H1 (cell line): ENCODE measurements at regions not wholly inside any gene's neighbourhood (a gene's known extent, or its start where the extent isn't known, plus 50 kb on each side); places are given as distances from the start of the nearest gene placed in this dataset.

Experiments used
- CTCF ChIA-PET: fragments of 300-600 bp; sonication (Branson Sonifier 250); formaldehyde crosslinking; loops from one replicate; lab custom pipeline; 2021; ENCODE audit not compliant: partially characterized antibody; lab: Charles Lee
- POLR2A ChIA-PET: fragments of 300-600 bp; sonication (Branson Sonifier 250); formaldehyde crosslinking; loops from one replicate; lab custom pipeline; 2021; ENCODE audit warnings: inconsistent platforms; ENCODE audit not compliant: partially characterized antibody; lab: Charles Lee
- DNase-seq, 2 experiments: peaks; one replicate each; pipeline versions ENCODE4 v3.0.0 to v3.0.0-alpha.2; 2010 to 2022; ENCODE audit warnings: low spot score in 2 of 2, low read depth in 1 of 2, mixed read lengths in 1 of 2
- FAIRE-seq: peaks from 2 replicates; lab custom pipeline; 2011; peaks lifted over from hg19 to GRCh38; lab: Jason Lieb, UNC
- H2AFZ ChIP-seq: 2 replicates; pipeline ENCODE4 v1.8.1; 2012; ENCODE audit warnings: low read length, inconsistent platforms
- H2AK5ac ChIP-seq: 2 replicates; pipeline ENCODE4 v1.6.1; 2013; ENCODE audit warnings: low read depth, low read length
- H2BK120ac ChIP-seq: replicated peaks from 2 replicates; pipeline ENCODE3; 2013; ENCODE audit warnings: low read depth, low read length, inconsistent platforms
- H2BK12ac ChIP-seq: 2 replicates; pipeline ENCODE4 v1.6.1; 2013; ENCODE audit warnings: low read depth, low read length
- H2BK15ac ChIP-seq: 2 replicates; pipeline ENCODE4 v1.6.1; 2013; ENCODE audit warnings: low read length
- H2BK20ac ChIP-seq: 2 replicates; pipeline ENCODE4 v1.6.1; 2013; ENCODE audit warnings: low read length
- H2BK5ac ChIP-seq: 2 replicates; pipeline ENCODE4 v1.6.1; 2013; ENCODE audit warnings: low read depth, low read length
- H3K14ac ChIP-seq: 2 replicates; pipeline ENCODE4 v1.6.1; 2013; ENCODE audit warnings: inconsistent platforms; ENCODE audit not compliant: insufficient read length
- H3K18ac ChIP-seq: 2 replicates; pipeline ENCODE4 v1.6.1; 2013; ENCODE audit warnings: low read length; ENCODE audit errors: extremely low read depth
- H3K23ac ChIP-seq: 2 replicates; pipeline ENCODE4 v1.6.1; 2013; ENCODE audit warnings: inconsistent platforms; ENCODE audit not compliant: insufficient read length
- H3K23me2 ChIP-seq: 2 replicates; pipeline ENCODE4 v1.6.1; 2013; ENCODE audit warnings: low read depth, low read length
- H3K27ac ChIP-seq: 2 replicates; pipeline ENCODE4 v1.6.1; 2011; ENCODE audit warnings: low read depth, low read length, inconsistent platforms
- H3K27me3 ChIP-seq, 4 experiments: replicated peaks in 1 of 4; 1 replicate in 1 of 4; 2 replicates in 3 of 4; pipeline versions ENCODE4 v1.6.1 to v1.8.1; 2011 to 2013; ENCODE audit warnings: low read length in 3 of 4, mild to moderate bottlenecking in 3 of 4, inconsistent platforms in 2 of 4, mixed read lengths in 2 of 4, moderate library complexity in 1 of 4; ENCODE audit not compliant: control insufficient read depth in 3 of 4, insufficient read depth in 3 of 4; ENCODE audit errors: extremely low read depth in 1 of 4
- H3K36me3 ChIP-seq, 4 experiments: 2 replicates each; pipeline versions ENCODE4 v1.6.1 to v1.8.1; 2011 to 2013; ENCODE audit warnings: mild to moderate bottlenecking in 4 of 4, low read length in 3 of 4, moderate library complexity in 2 of 4, control low read depth in 1 of 4, inconsistent platforms in 1 of 4; ENCODE audit not compliant: insufficient read depth in 4 of 4, control insufficient read depth in 2 of 4
- H3K4ac ChIP-seq: replicated peaks from 2 replicates; pipeline ENCODE3; 2013; ENCODE audit warnings: low read length, low read depth, mixed read lengths, inconsistent platforms; ENCODE audit not compliant: insufficient read length
- H3K4me1 ChIP-seq, 4 experiments: replicated peaks in 1 of 4; 1 replicate in 1 of 4; 2 replicates in 3 of 4; pipeline versions ENCODE4 v1.6.1 to v1.8.1; 2011 to 2013; ENCODE audit warnings: low read length in 3 of 4, inconsistent platforms in 2 of 4, mixed read lengths in 1 of 4; ENCODE audit not compliant: insufficient read depth in 4 of 4, control insufficient read depth in 3 of 4
- H3K4me2 ChIP-seq, 2 experiments: 2 replicates each; pipeline versions ENCODE4 v1.6.1 to v1.8.1; 2011 to 2013; ENCODE audit warnings: low read depth in 2 of 2, low read length in 2 of 2, control low read depth in 1 of 2, inconsistent platforms in 1 of 2, mild to moderate bottlenecking in 1 of 2; ENCODE audit not compliant: insufficient read depth in 1 of 2
- H3K4me3 ChIP-seq, 4 experiments: fragments of 200-600, 300-600 bp in 1 of 4; sonication (generic), shearing (Covaris generic), sonication (Bioruptor Twin) in 1 of 4; 2 replicates each; pipeline versions ENCODE4 v1.5.1 to v1.8.1; 2011 to 2016; ENCODE audit warnings: low read length in 4 of 4, low read depth in 3 of 4, control low read depth in 2 of 4, inconsistent platforms in 2 of 4, mild to moderate bottlenecking in 2 of 4, mixed read lengths in 1 of 4, moderate library complexity in 1 of 4; ENCODE audit not compliant: insufficient read depth in 2 of 4; ENCODE audit errors: extremely low read depth in 1 of 4
- H3K56ac ChIP-seq: replicated peaks from 2 replicates; pipeline ENCODE3; 2013; ENCODE audit warnings: low read depth, mild to moderate bottlenecking, mixed read lengths, low read length, inconsistent platforms; ENCODE audit not compliant: insufficient read length
- H3K79me1 ChIP-seq: 2 replicates; pipeline ENCODE4 v1.6.1; 2013; ENCODE audit warnings: low read depth, low read length, control low read depth
- H3K79me2 ChIP-seq, 2 experiments: 2 replicates each; pipeline versions ENCODE4 v1.6.1 to v1.8.1; 2012 to 2013; ENCODE audit warnings: low read length in 2 of 2, mild to moderate bottlenecking in 2 of 2, inconsistent platforms in 1 of 2; ENCODE audit not compliant: insufficient read depth in 2 of 2, control insufficient read depth in 1 of 2
- H3K9ac ChIP-seq, 4 experiments: replicated peaks in 1 of 4; 1 replicate in 1 of 4; 2 replicates in 3 of 4; pipeline versions ENCODE4 v1.6.1 to v1.8.1; 2011 to 2013; ENCODE audit warnings: low read depth in 3 of 4, low read length in 3 of 4, control low read depth in 2 of 4, mild to moderate bottlenecking in 2 of 4, moderate library complexity in 2 of 4, inconsistent platforms in 1 of 4; ENCODE audit errors: extremely low read depth in 1 of 4
- H3K9me3 ChIP-seq, 2 experiments: 2 replicates each; pipeline versions ENCODE4 v1.6.1 to v1.8.1; 2012 to 2013; ENCODE audit warnings: mild to moderate bottlenecking in 2 of 2, moderate library complexity in 2 of 2, control low read depth in 1 of 2, inconsistent platforms in 1 of 2, low read depth in 1 of 2, low read length in 1 of 2, mixed read lengths in 1 of 2; ENCODE audit not compliant: insufficient read depth in 2 of 2
- H4K20me1 ChIP-seq, 2 experiments: replicated peaks in 1 of 2; 2 replicates each; pipeline versions ENCODE3 to v1.8.1; 2011 to 2013; ENCODE audit warnings: inconsistent platforms in 2 of 2, low read length in 2 of 2, mild to moderate bottlenecking in 1 of 2; ENCODE audit not compliant: insufficient read depth in 2 of 2, control insufficient read depth in 1 of 2
- H4K5ac ChIP-seq: 2 replicates; pipeline ENCODE4 v1.6.1; 2013; ENCODE audit warnings: low read length, low read depth, mixed read lengths, inconsistent platforms; ENCODE audit not compliant: insufficient read length
- H4K8ac ChIP-seq: 2 replicates; pipeline ENCODE4 v1.8.0; 2013; ENCODE audit warnings: mild to moderate bottlenecking, moderate library complexity, low read length, inconsistent platforms; ENCODE audit not compliant: insufficient read depth; ENCODE audit errors: extremely low read depth
- H4K91ac ChIP-seq: replicated peaks from 2 replicates; pipeline ENCODE3; 2013; ENCODE audit warnings: low read length, mixed read lengths, inconsistent platforms; ENCODE audit not compliant: insufficient read length
- CBX5 ChIP-seq: fragments of 300-800, 300-1000 bp; sonication (generic); IDR thresholded peaks from 2 replicates; pipeline ENCODE4 v1.7.1; 2016; ENCODE audit warnings: antibody characterized with exemption, low read length, low read depth
- CBX8 ChIP-seq: fragments of 300-800, 300-1000 bp; sonication (generic); IDR thresholded peaks from 2 replicates; pipeline ENCODE4 v1.7.1; 2016; ENCODE audit warnings: low read depth, low read length, borderline replicate concordance
- CEBPB ChIP-seq: IDR thresholded peaks from 2 replicates; pipeline ENCODE4 v1.6.1; 2012; ENCODE audit warnings: low read depth, low read length
- CHD2 ChIP-seq: IDR thresholded peaks from 2 replicates; pipeline ENCODE4 v1.6.1; 2012; ENCODE audit warnings: low read length, improper control_type of control experiment
- CREB1 ChIP-seq: IDR thresholded peaks from 2 replicates; pipeline ENCODE4 v1.6.1; 2012; ENCODE audit warnings: inconsistent platforms
- EZH2 ChIP-seq: fragments of 200-600 bp; sonication (generic); IDR thresholded peaks from 2 replicates; pipeline ENCODE4 v1.7.1; 2012; ENCODE audit warnings: low read depth, mild to moderate bottlenecking, moderate library complexity, low read length, inconsistent platforms; ENCODE audit not compliant: severe bottlenecking
- HDAC2 ChIP-seq, 2 experiments: fragments of 300-600 bp in 1 of 2; sonication (generic) in 1 of 2; IDR thresholded peaks; 2 replicates each; pipeline ENCODE4 v1.6.1; 2011 to 2012; ENCODE audit warnings: low read depth in 2 of 2, low read length in 2 of 2, mild to moderate bottlenecking in 2 of 2, moderate library complexity in 2 of 2, borderline replicate concordance in 1 of 2, inconsistent platforms in 1 of 2
- MAFK ChIP-seq: IDR thresholded peaks from 2 replicates; pipeline ENCODE4 v1.6.1; 2012; ENCODE audit warnings: low read depth, mild to moderate bottlenecking, improper control_type of control experiment, low read length
- RFX5 ChIP-seq: IDR thresholded peaks from 2 replicates; pipeline ENCODE4 v1.6.1; 2011; ENCODE audit warnings: low read depth, low read length, improper control_type of control experiment, borderline replicate concordance
- SIX5 ChIP-seq: IDR thresholded peaks from 2 replicates; pipeline ENCODE4 v1.6.1; 2011; ENCODE audit warnings: mild to moderate bottlenecking, low read depth, low read length
- SP1 ChIP-seq: IDR thresholded peaks from 2 replicates; pipeline ENCODE4 v1.6.1; 2011; ENCODE audit warnings: low read depth, low read length
- WGBS, 2 experiments: shearing (Covaris generic) in 1 of 2; methylation state at CpG; one replicate each; pipeline versions ENCODE4 v1.1.6 to v1.1.7; 2013 to 2015; ENCODE audit warnings: low lambda C conversion rate in 2 of 2, mixed read lengths in 2 of 2, inconsistent platforms in 1 of 2, low coverage in 1 of 2, missing lambda C conversion rate in 1 of 2; ENCODE audit not compliant: insufficient replicate concordance in 2 of 2, insufficient coverage in 1 of 2, insufficient read length in 1 of 2; ENCODE audit errors: extremely low coverage in 1 of 2, missing lambda C conversion rate in 1 of 2; 5-methylcytosine and 5-hydroxymethylcytosine counted together
- TF ChIP-seq, protein P1 (sequence below), 3 experiments: IDR thresholded peaks; 1 replicate in 2 of 3; 2 replicates in 1 of 3; pipeline versions ENCODE4 v1.5.1 to v1.6.1; 2011; ENCODE audit warnings: low read length in 3 of 3, mild to moderate bottlenecking in 3 of 3, inconsistent platforms in 2 of 3, low read depth in 1 of 3, moderate library complexity in 1 of 3; ENCODE audit not compliant: insufficient read depth in 1 of 3; ENCODE audit errors: control extremely low read depth in 1 of 3

DNA sequence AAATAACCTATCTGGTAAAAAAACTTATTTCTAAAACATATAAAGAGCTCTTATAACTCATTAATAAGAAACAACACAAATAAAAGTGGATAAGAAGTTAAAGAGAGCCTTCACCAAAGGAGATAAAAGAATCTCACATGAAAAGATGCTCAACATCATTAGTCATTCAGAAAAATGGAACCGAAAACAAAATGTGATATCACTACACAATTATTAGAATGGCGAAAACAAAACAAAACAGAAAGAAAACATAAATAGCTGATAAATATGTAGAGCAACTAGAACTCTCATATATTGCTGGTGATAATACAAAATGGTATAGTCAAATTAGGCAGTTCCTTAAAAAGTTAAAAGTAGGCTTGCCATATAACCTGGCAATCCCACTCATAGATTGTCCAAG, 1109.3 kb downstream of the PLA2G4A start:
- no peaks in the 10 kb centered on the region for H3K79me1 ChIP-seq
- H3K4me3 ChIP-seq = no peak overlapping the region
- no peak overlapping the region for H3K18ac ChIP-seq
- no peak overlapping the region for H2BK20ac ChIP-seq
- no peak overlapping the region for H2AFZ ChIP-seq
- H3K4me1 ChIP-seq = no peaks in the 10 kb centered on the region
- H3K79me2 ChIP-seq = no peaks in the 10 kb centered on the region
- POLR2A ChIA-PET = no interaction called here
- H4K20me1 ChIP-seq = no peaks in the 10 kb centered on the region
- H3K23ac ChIP-seq = no peak overlapping the region
- no peak for DNase-seq
- H3K23me2 ChIP-seq = no peaks in the 10 kb centered on the region
- H3K56ac ChIP-seq = no peak overlapping the region
- no peak overlapping the region for H3K14ac ChIP-seq
- H2BK5ac ChIP-seq = no peak overlapping the region
- no peak overlapping the region for H4K8ac ChIP-seq
- H3K36me3 ChIP-seq = no peaks in the 10 kb centered on the region
- H2BK12ac ChIP-seq = no peak overlapping the region
- H2BK15ac ChIP-seq = no peak overlapping the region
- H4K91ac ChIP-seq = no peak overlapping the region
- CTCF ChIA-PET = no interaction called here
- H3K27ac ChIP-seq = no peak overlapping the region
- H4K5ac ChIP-seq = no peak overlapping the region
- no peaks in the 10 kb centered on the region for H3K9me3 ChIP-seq
- H3K9ac ChIP-seq = no peak overlapping the region
- H2AK5ac ChIP-seq = no peak overlapping the region
- H3K27me3 ChIP-seq = no peaks in the 10 kb centered on the region
- no peak overlapping the region for H2BK120ac ChIP-seq
- no peak overlapping the region for H3K4ac ChIP-seq
- no peak for FAIRE-seq
- 60% methylated on average over 2 of the region's 2 CpGs; no CpG with 5 or more reads in 1 of the 2 experiments for WGBS, 2 experiments
- no peak overlapping the region for H3K4me2 ChIP-seq
- TF ChIP-seq CBX8 = no peak
- TF ChIP-seq SIX5 = no peak
- no peak for TF ChIP-seq EZH2
- TF ChIP-seq SP1 = no peak
- no peak for TF ChIP-seq HDAC2 (IDR thresholded peaks at IDR 0.05; ENCODE audit: borderline replicate concordance in 1 of 2, low read depth in 2 of 2, low read length in 2 of 2)
- TF ChIP-seq, protein P1, sequence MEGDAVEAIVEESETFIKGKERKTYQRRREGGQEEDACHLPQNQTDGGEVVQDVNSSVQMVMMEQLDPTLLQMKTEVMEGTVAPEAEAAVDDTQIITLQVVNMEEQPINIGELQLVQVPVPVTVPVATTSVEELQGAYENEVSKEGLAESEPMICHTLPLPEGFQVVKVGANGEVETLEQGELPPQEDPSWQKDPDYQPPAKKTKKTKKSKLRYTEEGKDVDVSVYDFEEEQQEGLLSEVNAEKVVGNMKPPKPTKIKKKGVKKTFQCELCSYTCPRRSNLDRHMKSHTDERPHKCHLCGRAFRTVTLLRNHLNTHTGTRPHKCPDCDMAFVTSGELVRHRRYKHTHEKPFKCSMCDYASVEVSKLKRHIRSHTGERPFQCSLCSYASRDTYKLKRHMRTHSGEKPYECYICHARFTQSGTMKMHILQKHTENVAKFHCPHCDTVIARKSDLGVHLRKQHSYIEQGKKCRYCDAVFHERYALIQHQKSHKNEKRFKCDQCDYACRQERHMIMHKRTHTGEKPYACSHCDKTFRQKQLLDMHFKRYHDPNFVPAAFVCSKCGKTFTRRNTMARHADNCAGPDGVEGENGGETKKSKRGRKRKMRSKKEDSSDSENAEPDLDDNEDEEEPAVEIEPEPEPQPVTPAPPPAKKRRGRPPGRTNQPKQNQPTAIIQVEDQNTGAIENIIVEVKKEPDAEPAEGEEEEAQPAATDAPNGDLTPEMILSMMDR (IDR thresholded peaks at IDR 0.05; ENCODE audit: control extremely low read depth in 1 of 3, insufficient read depth in 1 of 3, low read depth in 1 of 3, low read length in 3 of 3) = no peak
- TF ChIP-seq CBX5 = no peak
- no peak for TF ChIP-seq MAFK
- TF ChIP-seq CREB1 = no peak
- TF ChIP-seq CEBPB = no peak
- TF ChIP-seq RFX5 = no peak
- TF ChIP-seq CHD2 = no peak
